ENCODE measurements at regions not wholly inside any gene's neighbourhood (a gene's known extent, or its start where the extent isn't known, plus 50 kb on each side); places are given as distances from the start of the nearest gene placed in this dataset.

- Histone ChIP-seq H3K4me3 (no peak overlapping the region), H3K9me3 (replicated peaks; ENCODE audit: control insufficient read depth, insufficient read depth, low read length) (no peaks in the 10 kb centered on the region), H4K20me1 (ENCODE audit: control insufficient read depth, insufficient read depth) (no peaks in the 10 kb centered on the region), H3K36me3 (ENCODE audit: control insufficient read depth in 2 of 2, insufficient read depth in 2 of 2, low read length in 1 of 2) (no peaks in the 10 kb centered on the region), H3K4me2 (ENCODE audit: control insufficient read depth, insufficient read depth) (no peak overlapping the region), H3K4me1 (ENCODE audit: control insufficient read depth, insufficient read depth, low read length) (no peaks in the 10 kb centered on the region), H3K79me2 (ENCODE audit: control insufficient read depth, insufficient read depth, low read length) (no peaks in the 10 kb centered on the region), H2AFZ (ENCODE audit: control insufficient read depth, low read depth, low read length) (no peak overlapping the region), H3K9ac (ENCODE audit: control insufficient read depth, insufficient read depth, low read length) (no peak overlapping the region), H3K27me3 (replicated peaks in 1 of 2; ENCODE audit: control insufficient read depth in 2 of 2, insufficient read depth in 2 of 2, low read length in 1 of 2) (no peaks in the 10 kb centered on the region), H3K27ac (ENCODE audit: control insufficient read depth, insufficient read depth) (no peak overlapping the region)
- WGBS (ENCODE audit: insufficient coverage, insufficient replicate concordance, low lambda C conversion rate, missing lambda C conversion rate): 0% methylated on average over 1 of the region's 1 CpG
- BruUV-seq (replicated peaks): no TSS peak
- in situ Hi-C loops (cut with MboI): no loop called here
- no peak for ATAC-seq
- no peak for DNase-seq (ENCODE audit: low read depth, low spot score)
- ChIA-PET SMC1A (ENCODE audit: uncharacterized antibody, unreplicated experiment) (no interaction called here), POLR2A (no interaction called here), CTCF (no interaction called here), RAD21 (ENCODE audit: unreplicated experiment) (no interaction called here)
- TF ChIP-seq NR2C2 (IDR thresholded peaks at IDR 0.05; ENCODE audit: borderline replicate concordance, control insufficient read depth, insufficient read length, low read depth) (no peak), KDM1A (IDR thresholded peaks at IDR 0.05; ENCODE audit: borderline replicate concordance) (no peak), NKRF (conservative IDR thresholded peaks at IDR 0.05) (no peak), MYB (IDR thresholded peaks at IDR 0.05; ENCODE audit: borderline replicate concordance, low read depth, low read length) (no peak)
- intact Hi-C loops (cut with micrococcal nuclease; ENCODE audit: unreplicated experiment): no loop called here
- no peak for FAIRE-seq
Observed at GRCh38 chr9:575139-575538, 266.4 kb upstream of the DMRT1 start.

GRCh38 chr9:580652-581342, 260.7 kb upstream of the DMRT1 start:
- H3K27ac ChIP-seq (ENCODE audit: control insufficient read depth, insufficient read depth): no peak overlapping the region
- ChIA-PET RAD21 (ENCODE audit: unreplicated experiment) (no interaction called here), SMC1A (ENCODE audit: uncharacterized antibody, unreplicated experiment) (no interaction called here), CTCF (interaction anchor here (0.6 to 1.0 kb wide), 4 partner anchors 225 to 429 kb away, joined by 3 read pairs; no protein-coding TSS in a partner anchor), POLR2A (no interaction called here)
- H3K27me3 ChIP-seq (replicated peaks in 1 of 2; ENCODE audit: control insufficient read depth in 2 of 2, insufficient read depth in 2 of 2, low read length in 1 of 2): no peaks in the 10 kb centered on the region
- 74% methylated on average over 29 of the region's 39 CpGs for WGBS (ENCODE audit: insufficient coverage, insufficient replicate concordance, low lambda C conversion rate, missing lambda C conversion rate)
- H3K9me3 ChIP-seq (replicated peaks; ENCODE audit: control insufficient read depth, insufficient read depth, low read length): no peaks in the 10 kb centered on the region
- no peak overlapping the region for H3K4me3 ChIP-seq
- no TSS peak for BruUV-seq (replicated peaks)
- no peak for FAIRE-seq
- in situ Hi-C loops (cut with MboI) (no loop called here), intact Hi-C loops (cut with micrococcal nuclease; ENCODE audit: unreplicated experiment) (no loop called here)
- no peak for DNase-seq (ENCODE audit: low read depth, low spot score)
- no peak overlapping the region for H3K9ac ChIP-seq (ENCODE audit: control insufficient read depth, insufficient read depth, low read length)
- H3K4me2 ChIP-seq (ENCODE audit: control insufficient read depth, insufficient read depth): no peak overlapping the region
- no peaks in the 10 kb centered on the region for H3K79me2 ChIP-seq (ENCODE audit: control insufficient read depth, insufficient read depth, low read length)
- no peak for ATAC-seq
- no peaks in the 10 kb centered on the region for H3K4me1 ChIP-seq (ENCODE audit: control insufficient read depth, insufficient read depth, low read length)
- no peak overlapping the region for H2AFZ ChIP-seq (ENCODE audit: control insufficient read depth, low read depth, low read length)
- H4K20me1 ChIP-seq (ENCODE audit: control insufficient read depth, insufficient read depth): no peaks in the 10 kb centered on the region
- no peaks in the 10 kb centered on the region for H3K36me3 ChIP-seq (ENCODE audit: control insufficient read depth in 2 of 2, insufficient read depth in 2 of 2, low read length in 1 of 2)
- TF ChIP-seq PRDM15 (CRISPR knock-in tag; IDR thresholded peaks at IDR 0.05): no peak
- no peak for TF ChIP-seq ZNF24 (IDR thresholded peaks at IDR 0.05)
- TF ChIP-seq ZBED1 (IDR thresholded peaks at IDR 0.05; ENCODE audit: borderline replicate concordance): no peak
- no peak for TF ChIP-seq CEBPB (IDR thresholded peaks at IDR 0.05; ENCODE audit: borderline replicate concordance in 1 of 2, low read depth in 2 of 2, low read length in 2 of 2)
- TF ChIP-seq SMC3 (IDR thresholded peaks at IDR 0.05; ENCODE audit: borderline replicate concordance, low read length): no peak
- TF ChIP-seq NBN (IDR thresholded peaks at IDR 0.05): no peak
- no peak for TF ChIP-seq MYB (IDR thresholded peaks at IDR 0.05; ENCODE audit: borderline replicate concordance, low read depth, low read length)

Measured in GM12878 (cell line).